ENCODE measurements at regions not wholly inside any gene's neighbourhood (a gene's known extent, or its start where the extent isn't known, plus 50 kb on each side); places are given as distances from the start of the nearest gene placed in this dataset.

DNA sequence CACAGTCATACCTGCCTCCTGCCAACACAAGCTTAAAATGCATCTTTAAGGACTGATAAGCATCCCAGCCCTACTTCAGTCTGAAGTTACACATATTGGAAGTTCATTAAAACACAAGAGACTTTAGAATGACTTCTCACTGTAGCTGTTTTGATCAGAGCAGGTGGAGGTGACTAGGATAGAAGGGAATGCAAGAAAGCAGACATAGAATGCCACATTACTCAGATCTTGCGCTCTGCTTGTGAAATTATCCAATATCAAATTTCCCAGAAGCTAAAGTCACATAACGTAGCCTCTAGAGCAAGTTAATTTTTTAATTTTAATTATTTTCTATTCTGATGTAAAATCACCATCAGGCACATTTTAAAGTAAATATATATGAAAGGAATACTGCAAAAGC, 306.5 kb downstream of the PLOD2 start:
- H3K4me3 ChIP-seq (replicated peaks; ENCODE audit: low read depth, low read length), result no peak overlapping the region
- TF ChIP-seq, protein P1, sequence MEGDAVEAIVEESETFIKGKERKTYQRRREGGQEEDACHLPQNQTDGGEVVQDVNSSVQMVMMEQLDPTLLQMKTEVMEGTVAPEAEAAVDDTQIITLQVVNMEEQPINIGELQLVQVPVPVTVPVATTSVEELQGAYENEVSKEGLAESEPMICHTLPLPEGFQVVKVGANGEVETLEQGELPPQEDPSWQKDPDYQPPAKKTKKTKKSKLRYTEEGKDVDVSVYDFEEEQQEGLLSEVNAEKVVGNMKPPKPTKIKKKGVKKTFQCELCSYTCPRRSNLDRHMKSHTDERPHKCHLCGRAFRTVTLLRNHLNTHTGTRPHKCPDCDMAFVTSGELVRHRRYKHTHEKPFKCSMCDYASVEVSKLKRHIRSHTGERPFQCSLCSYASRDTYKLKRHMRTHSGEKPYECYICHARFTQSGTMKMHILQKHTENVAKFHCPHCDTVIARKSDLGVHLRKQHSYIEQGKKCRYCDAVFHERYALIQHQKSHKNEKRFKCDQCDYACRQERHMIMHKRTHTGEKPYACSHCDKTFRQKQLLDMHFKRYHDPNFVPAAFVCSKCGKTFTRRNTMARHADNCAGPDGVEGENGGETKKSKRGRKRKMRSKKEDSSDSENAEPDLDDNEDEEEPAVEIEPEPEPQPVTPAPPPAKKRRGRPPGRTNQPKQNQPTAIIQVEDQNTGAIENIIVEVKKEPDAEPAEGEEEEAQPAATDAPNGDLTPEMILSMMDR (IDR thresholded peaks at IDR 0.05; ENCODE audit: low read depth, low read length, missing control alignments), result no peak
- DNase-seq (ENCODE audit: extremely low read depth, low read depth), result no peak

DNA sequence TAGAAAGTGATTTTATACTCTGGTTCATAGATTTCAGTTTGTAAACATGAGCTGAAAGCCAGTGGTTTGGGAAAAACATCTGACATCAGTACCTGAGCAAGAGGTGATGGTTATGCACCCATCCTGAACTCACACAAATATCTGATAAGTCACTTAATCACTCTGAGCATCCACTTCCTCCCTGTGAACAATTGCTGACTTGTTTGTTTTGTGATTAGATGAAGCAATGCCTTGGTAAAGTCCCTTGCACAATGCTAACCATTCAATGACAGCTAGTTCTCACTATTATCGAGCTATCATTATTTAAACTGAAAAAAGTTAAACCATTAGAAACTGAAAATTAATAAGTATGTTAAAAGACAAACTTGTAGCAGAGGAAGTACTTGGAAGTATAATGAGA, 303.0 kb downstream of the PLOD2 start:
- H3K4me3 ChIP-seq (replicated peaks; ENCODE audit: low read depth, low read length), result no peak overlapping the region
- no peak for DNase-seq (ENCODE audit: extremely low read depth, low read depth)
- TF ChIP-seq, protein P1 (IDR thresholded peaks at IDR 0.05; ENCODE audit: low read depth, low read length, missing control alignments), result no peak

DNA sequence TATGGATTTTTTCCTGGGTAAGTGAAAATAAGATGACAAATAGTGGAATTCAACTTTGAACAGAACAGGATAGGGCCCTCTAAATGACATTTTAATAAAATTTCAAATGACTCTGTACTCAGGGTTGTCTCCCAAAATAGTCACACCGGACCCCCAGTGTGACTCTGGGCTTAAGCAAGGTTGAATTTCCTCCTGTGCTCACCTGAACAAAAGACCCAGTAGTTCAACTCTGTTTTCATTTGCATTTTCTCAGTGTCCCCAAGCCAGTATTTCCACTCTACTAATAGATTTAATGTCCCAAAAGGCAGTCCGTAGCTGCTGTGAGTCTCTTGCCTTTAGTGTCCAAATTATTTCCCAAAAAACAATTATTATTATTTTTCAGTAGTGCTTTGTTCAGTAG, 296.6 kb downstream of the PLOD2 start:
- no peak for DNase-seq (ENCODE audit: extremely low read depth, low read depth)
- TF ChIP-seq, protein P1 (IDR thresholded peaks at IDR 0.05; ENCODE audit: low read depth, low read length, missing control alignments), result no peak
- no peak overlapping the region for H3K4me3 ChIP-seq (replicated peaks; ENCODE audit: low read depth, low read length)

DNA sequence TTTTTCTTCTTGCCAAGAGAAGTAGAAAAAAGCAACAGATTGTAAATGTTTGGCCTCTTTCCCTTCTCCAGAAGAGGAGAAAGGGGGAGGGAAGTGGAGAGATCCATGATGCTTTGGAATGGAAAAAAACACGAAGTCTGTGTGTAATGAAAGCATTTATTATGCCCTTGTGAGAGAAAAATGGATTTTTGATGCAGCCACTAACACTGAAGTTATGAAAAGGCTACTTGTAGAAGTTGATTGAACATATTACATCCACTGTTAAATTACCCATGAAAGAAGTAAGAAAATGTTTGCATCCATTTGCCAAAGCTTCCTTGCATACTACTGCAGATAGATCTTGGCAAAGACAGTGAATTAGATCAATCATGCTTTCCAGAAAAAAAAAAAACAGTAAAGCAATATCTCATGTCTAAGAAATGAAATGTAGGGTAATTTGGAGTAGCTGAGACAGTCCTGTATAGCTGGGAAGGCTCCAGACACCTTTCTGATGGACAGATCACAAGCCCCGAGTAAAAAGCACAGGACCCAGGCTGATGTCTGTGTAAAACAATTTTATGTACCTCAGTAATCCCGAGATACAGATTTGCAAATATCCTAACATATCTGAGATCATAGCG, 295.5 kb downstream of the PLOD2 start:
- TF ChIP-seq, protein P1 (IDR thresholded peaks at IDR 0.05; ENCODE audit: low read depth, low read length, missing control alignments), result no peak
- H3K4me3 ChIP-seq (replicated peaks; ENCODE audit: low read depth, low read length), result no peak overlapping the region
- DNase-seq (ENCODE audit: extremely low read depth, low read depth), result no peak

DNA sequence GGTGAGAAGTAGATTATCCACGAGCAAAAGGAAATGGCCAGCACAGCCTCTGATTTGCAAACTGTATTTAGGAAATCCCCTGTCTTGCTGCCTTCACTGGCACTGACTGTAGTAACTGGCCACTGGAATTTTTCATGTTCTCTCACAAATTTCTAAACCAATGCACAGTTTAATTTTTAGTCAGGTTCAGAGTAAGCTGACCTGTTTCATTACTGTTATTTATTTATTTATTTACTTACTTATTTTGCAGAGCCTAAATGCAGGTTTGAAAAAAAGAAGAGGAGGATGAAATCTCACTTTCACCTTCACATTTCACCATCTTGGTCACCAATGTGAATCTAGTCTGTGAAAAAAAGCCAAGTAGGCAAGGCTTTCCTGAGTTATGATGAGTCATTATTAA, 291.0 kb downstream of the PLOD2 start:
- no peak for DNase-seq (ENCODE audit: extremely low read depth, low read depth)
- TF ChIP-seq, protein P1 (IDR thresholded peaks at IDR 0.05; ENCODE audit: low read depth, low read length, missing control alignments), result no peak
- no peak overlapping the region for H3K4me3 ChIP-seq (replicated peaks; ENCODE audit: low read depth, low read length)

DNA sequence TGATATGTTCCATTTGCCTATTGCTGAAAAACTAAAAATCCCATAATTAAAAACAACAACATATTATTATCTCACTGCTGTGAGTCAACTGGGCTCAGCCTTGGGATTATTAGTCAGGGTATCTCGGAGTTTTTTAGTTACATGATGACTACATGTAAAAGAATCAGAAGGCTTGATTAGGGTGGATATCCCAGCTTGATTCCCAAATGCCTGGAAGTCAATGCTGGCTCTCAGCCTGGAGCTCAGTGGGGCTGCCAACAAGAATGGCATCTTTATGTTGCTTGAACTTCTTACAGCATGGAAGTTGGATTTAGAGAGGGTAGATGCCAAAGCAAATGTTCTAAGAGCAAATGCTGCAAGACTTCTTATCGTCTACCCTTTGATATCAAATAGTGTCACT, 278.5 kb downstream of the PLOD2 start:
- TF ChIP-seq, protein P1 (IDR thresholded peaks at IDR 0.05; ENCODE audit: low read depth, low read length, missing control alignments), result no peak
- no peak overlapping the region for H3K4me3 ChIP-seq (replicated peaks; ENCODE audit: low read depth, low read length)
- DNase-seq (ENCODE audit: extremely low read depth, low read depth), result no peak

DNA sequence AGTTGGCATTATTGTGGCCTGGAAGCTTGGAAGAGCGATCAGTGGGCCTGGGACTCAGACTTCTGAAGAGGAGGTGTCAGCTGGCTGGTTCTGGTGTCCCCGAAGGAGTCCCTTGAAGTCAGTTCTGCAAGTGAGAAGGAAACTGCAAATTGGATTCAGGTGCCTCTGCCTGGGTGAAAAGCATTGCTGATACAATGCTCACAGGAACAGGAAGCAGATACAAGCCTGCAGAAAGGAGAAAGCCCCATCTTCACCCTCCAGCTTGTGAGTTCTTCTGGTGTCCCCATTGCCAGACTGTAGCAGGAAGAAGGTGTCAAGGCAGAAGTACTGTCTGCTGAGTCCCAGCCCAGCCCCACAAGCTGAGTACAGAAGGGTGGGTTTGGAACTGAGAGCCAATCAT, 271.3 kb downstream of the PLOD2 start:
- H3K4me3 ChIP-seq (replicated peaks; ENCODE audit: low read depth, low read length), result no peak overlapping the region
- TF ChIP-seq, protein P1 (IDR thresholded peaks at IDR 0.05; ENCODE audit: low read depth, low read length, missing control alignments), result no peak
- no peak for DNase-seq (ENCODE audit: extremely low read depth, low read depth)
